HG02798 (cell line): ENCODE measurements at regions not wholly inside any gene's neighbourhood (a gene's known extent, or its start where the extent isn't known, plus 50 kb on each side); places are given as distances from the start of the nearest gene placed in this dataset.
"Not testable (repeated sequence)": the region's sequence is repeated elsewhere in the genome, so short reads cannot be mapped to it uniquely, and the experiment has no call there.

Experiments used
- ATAC-seq: cut with Tn5 transposase; IDR thresholded peaks from one replicate; pipeline ENCODE4 v1.9.1; 2021; ENCODE audit warnings: mild to moderate bottlenecking; ENCODE audit not compliant: unreplicated experiment, poor library complexity

DNA sequence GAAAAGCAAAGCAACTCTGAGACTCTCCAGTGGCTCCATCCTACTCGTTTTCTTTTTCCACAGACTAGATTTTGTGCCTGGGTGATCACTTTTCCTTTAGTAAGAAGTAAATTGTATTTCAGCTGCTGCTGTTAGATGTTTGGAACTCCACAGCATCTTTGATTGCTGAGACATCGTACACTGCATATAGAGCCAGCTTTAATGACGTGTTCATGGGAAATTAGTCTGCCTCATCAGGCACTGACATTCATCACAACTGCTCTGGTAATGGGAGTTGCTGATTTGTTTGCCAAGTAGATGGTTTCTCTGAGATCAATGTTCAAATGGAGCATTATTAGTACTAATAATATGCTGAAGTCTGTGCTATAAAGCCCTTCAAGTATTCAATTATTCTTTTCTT lies 573.8 kb upstream of the NR5A2 start:
- no peak for ATAC-seq

DNA sequence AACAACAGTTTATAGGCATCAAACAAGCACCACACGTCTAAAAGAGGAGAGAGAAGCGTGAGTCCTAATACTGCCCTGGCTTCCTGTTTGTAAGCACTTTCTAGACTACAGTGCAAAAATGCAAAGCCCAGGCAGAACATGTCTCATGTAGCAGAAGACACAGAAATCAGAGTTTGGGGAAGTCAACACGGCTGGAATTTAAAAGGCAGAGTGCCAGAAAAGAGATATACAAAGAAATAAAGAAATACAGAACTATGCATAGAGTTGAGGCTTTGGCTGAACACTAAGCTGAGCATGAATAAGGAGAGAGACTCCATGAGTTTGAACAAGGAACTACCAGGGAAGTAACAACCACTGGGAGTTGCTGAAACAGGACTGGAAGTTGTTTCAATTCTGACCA lies 566.6 kb upstream of the NR5A2 start:
- ATAC-seq: no peak

DNA sequence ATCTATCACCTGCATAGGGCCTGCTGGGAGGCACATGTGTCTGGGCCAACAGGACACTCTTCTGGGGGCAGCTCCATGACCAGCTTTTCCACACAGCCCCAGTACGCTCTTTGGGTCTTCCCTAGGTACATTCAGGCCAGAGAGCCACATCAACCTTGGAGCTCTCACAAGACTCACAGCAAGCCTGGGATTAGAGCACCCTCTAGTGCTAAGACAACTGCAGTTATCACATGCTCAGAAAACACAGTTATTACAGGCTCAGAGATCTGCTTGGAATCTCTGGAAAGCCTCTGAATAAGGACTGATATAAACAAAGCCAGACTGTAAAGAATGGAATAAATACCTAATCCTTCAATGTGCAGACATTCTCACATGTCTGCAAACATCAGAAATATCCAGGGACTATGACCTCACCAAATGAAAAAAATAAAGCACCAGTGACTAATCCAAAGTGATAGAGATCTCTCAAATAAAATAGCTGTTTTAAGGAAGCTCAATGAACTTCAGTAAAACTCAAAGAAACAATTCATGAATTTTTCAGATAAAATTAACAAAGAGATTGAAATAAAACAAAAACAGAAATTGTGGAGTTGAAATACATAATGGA lies 563.9 kb upstream of the NR5A2 start:
- peak; percentile 85 for ATAC-seq

DNA sequence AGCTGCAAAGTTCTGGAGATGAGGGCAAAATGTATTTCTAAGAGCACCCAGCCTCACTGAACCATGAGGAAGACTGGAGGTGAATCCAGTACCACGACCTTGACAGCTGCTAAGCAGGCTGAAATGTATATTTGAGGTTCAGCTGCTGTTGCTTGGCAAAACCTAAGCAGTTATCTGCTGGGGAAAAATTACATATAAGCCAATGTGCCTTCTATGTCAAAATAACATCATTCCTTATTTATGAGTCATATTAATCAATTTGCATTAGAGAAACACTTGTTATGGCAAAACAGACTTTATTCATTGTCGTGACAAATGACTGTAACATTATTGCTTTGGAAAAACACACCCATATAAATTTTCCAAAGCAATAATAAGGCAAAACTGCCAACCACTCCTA lies 560.5 kb upstream of the NR5A2 start:
- ATAC-seq: no peak

DNA sequence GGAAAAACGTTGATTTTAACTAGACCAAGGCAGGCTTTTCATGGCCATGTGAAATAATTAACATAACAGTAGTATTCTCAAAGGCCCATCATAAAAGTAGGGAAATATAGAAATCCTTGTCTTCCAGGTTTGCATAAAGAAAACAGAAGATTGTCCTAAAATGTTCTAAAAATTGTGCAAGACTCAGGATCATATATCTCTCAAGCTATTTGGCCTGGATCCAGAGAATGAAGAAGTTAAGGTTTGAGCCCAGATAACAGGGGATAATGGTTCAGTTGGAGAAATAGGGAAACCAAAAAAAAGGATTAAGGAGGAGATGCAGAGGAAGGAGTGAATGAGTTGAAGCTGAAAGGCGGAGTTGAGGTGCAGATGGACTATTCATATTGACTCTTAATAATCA lies 555.5 kb upstream of the NR5A2 start:
- ATAC-seq: no peak

DNA sequence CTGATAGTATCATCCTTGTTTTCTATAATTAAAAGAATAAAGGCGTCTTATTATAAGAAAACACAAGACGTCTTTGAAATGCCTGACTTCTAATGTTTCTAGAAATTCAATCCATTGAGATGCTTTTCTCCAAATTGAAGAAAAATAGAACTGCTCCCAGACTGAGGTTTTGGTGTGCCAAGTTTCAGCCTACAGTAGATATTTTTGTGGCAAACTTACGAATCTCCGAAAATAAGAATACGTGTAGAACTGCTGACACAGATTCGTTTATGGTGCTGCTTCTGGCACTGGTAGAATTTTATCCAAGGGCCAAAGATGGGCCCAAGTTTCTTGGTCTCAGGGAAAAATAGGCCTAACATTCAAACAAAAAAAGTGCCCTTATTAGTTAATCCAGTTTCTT lies 554.5 kb upstream of the NR5A2 start:
- ATAC-seq: no peak

DNA sequence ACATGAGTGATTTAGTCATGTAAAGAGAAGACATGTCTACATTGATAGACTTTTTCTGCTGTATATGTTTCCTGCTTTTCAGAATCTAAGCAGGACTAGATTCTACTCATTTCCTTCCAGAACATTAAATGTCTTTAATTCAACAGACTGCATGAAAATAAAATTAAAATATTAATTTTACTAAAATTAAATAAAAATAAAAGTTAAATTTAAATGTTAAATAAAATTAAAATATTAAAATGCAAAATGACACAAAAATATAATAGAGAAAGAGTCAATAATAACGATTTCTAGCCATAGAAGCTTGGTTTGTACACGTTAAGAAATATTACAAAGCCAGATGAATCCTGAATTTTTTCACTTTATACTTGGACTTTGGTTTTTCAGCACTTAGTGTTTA lies 552.8 kb upstream of the NR5A2 start:
- ATAC-seq: no peak

DNA sequence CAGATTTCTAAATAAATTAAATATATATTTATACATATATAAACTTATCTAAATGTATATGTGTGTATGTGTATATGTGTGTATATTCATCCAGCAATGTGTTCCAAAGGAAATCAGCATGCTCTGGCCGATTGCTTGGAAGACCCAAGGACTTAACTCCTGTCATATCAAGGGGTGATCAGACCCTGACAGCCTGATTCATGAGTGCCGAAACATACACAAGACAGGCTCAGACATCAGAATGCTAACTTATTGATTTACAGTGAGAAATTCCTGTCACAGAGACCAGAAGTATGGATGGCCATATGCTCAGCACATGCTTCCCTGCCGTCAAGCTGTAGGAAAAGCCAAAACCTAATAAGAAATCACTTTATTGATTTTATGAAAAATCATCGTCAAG lies 545.1 kb upstream of the NR5A2 start:
- no peak for ATAC-seq

DNA sequence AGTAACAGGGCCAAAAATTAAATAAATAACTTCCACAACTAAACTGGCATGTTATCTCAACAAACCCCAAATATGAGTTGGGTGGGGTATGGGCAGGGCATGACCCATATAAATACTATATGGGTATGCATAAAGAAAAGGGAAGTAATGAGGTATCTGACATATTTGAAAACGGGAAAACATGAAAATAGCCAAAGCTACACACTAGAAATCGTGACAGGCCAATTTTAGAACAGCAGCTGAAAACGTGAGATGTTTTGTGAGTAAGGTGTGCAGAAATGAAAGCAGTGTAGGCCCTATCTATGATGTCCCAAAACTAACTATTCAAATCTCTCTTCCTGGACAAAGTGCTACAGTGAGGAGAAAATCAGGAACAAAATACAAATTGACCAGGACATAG lies 537.9 kb upstream of the NR5A2 start:
- ATAC-seq: no peak

DNA sequence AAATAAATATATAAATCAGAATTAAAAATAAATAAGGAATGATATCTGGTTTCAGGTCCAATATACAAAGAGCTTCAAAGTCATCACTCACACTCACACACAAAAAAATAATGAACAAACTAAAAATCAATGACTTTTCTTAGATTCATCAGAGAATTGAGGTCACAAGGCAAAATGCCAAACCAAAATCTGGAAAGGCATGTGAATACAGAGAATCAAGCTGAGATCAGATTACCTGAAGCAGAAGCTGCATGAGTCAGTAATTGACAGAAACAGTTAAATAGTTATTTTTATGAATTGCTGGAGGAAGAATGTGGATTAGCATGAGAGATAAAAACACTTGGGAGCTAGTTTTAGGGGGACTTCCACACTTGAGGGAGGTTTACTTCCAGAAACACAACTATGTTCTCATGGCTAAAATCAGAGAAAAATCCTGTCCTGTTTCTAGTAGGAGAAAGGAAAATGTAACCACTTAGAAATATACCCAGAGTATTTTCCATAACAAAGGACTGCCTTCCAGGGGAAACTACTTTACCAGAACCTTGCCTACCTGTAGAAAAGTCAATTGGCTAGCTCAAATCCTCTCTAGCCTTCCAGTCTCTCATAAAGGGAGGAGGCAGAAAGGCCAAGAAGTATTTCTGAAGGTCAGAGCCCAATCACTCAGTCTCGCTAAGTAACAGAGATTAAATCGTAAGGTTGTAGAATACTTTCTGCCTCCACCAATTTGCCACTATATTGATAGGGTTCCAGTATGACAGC lies 536.6 kb upstream of the NR5A2 start:
- no peak for ATAC-seq

DNA sequence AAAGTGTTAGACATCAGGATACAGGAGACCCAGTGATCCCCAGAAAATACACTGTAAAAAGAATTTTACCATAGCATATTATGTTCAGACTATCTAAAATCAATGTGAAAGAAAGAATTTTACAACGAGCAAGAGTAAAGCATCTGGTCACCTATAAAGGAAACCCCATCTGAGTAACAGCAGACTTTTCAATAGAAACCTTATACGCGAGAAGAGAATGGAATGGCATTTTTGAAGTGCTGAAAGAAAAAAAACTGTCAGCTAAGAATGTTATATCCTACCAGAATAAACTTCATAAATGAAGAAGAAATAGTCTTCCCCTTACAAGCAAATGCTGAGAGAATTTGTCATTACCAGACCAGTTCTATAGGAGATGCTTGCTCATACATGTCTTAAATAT lies 532.1 kb upstream of the NR5A2 start:
- no peak for ATAC-seq

DNA sequence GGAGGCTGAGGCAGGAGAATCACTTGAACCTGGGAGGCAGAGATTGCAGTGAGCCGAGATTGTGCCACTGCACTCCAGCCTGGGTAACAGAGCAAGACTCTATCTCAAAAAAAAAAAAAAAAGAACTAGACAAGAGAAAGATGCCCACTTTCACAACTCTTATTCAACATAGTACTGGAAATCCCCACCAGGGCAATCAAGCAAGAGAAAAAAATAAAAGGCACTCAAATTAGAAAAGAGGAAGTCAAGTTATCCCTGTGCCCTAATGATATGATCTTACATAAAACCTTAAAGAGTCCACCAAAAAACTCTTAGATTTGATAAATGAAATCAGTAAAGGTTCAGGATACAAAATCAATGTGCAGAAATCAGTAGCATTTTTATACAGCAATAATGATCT lies 528.7 kb upstream of the NR5A2 start:
- peak; percentile 35 for ATAC-seq

DNA sequence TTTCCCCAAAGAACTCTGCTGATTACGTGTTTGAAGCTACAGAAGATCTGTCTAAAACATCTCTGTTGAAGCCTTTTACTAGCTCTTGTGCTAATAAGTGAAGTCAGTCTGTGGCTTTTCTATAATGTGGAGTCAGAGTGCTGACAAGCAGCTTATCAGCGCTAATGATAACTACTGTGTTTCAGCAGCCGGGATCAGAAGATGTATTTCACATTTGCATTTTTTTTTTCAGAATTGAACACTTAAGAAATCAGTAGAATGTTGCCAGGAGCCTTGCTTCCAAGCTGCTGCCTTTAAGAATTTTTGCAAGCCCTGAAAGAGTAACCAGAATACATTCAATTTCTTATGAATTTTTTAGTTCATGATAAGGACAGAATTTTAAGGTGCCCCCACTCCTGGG lies 519.4 kb upstream of the NR5A2 start:
- ATAC-seq: no peak

DNA sequence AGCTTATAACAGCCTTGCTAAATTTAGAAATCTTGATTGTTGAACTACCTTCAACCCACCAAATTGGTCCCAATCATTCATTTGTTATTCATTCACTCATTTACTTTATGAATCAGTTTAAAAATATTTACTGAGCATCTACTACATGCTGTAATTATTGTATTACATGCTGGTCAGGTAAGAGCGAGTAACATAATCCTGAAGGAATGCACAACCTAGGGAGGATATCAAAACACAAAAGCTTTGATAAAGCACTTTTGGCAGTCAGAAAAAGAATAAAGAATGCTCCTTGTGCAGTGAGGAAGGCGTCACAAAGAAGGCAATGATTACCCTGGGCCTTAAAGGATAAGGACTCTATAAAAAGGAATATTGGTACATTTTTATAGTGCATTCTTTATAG lies 518.9 kb upstream of the NR5A2 start:
- no peak for ATAC-seq

DNA sequence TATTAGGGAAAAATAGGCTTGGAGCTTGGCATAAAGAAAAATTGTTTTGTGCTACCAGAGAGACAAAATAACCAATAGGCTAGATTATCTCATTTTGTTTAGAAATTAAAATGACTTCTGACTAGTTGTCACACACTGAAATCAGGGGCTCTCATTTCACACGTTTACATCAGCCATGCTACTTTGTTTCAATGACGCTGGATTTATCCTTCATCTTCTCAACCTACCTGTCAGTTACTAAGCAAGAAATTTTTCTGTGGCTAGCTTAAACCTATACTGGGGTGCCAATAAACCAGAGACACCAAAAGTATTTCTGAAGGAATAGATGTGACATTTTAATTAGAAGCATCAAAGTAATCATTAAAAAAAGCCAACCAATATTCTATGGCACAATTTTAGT lies 518.1 kb upstream of the NR5A2 start:
- no peak for ATAC-seq

DNA sequence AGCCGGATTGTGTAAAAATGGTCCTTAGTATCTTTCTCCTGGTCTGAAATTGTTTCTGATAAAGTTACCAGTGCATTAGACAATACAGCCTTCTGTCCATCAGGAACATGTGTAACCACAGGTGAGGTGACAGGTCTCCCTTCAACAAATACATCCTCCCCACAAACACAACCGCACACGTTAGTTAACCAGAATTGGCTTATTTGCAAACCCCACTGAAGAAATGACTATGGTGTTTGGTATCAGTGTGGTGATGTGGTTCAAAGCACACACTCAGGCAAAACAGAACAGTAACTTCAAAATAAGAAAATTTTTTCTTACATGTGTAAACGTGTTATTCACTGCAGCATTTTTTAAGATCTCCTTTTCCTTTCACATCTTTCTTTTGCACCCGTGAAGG lies 517.2 kb upstream of the NR5A2 start:
- ATAC-seq: peak; percentile 64

DNA sequence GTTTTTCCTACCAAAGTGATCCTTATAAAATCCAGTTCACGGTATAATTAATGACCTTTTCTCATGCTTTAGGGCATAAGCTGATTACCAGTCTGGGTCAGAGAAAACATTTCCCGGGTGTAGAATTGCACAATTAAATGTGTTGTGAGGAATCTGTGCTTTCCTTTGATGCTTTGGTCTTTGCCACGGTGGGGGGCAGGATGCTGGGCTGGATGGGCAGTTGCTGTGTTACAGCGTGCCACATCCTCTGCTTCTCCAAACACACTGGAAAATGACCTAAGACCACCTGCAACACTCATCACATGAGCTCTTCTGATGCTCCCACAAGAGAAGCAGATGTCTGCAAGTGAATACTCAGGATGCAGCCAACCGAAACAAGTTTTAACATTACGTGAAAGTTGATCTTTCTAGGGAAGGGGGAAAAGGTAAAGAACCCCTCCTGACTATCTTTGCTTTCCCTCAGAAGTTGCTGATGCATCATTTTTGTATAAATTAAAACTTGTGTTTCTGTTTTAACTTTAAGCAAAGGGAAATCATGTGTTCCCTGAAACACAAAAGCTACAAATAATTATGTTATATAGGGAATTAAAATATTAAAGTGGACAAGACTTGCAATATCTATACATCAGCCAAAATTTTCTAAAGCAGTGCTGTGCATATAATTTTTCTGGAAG lies 515.3 kb upstream of the NR5A2 start:
- no peak for ATAC-seq

DNA sequence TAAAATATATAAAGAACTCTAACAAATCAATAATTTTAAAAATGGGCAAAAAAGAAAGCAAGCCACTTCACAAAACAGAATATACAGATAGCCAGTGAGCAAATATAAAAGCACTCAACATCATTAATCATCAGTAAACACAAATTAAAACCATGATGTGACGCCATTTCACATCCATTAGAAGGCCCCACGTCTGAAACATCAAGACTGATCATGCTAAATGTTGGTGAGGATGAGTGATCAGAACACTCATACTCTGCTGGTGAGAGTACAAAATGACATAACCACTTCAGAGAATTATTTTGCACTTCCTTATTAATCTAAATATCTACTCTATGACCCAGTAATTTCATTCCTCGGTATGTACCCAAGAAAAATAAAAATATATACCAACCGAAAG lies 512.2 kb upstream of the NR5A2 start:
- no peak for ATAC-seq

DNA sequence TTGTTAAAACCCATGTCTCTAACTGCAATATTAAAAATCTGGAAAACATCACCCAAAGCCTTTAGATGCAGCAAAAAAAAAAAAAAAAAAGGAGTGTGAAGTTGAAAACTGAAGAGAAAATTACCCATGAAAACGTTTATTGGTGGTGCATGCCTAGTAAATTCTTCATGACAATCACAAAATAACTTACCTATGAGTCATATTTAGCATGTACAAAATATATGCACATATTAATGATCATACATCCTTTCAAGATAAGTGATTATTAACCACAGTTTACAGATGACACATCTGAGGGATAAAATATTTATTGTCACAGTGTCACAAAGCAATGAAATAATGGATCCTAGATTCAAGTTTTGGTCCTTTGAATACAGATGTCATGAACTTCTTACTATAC lies 505.2 kb upstream of the NR5A2 start:
- no peak for ATAC-seq

DNA sequence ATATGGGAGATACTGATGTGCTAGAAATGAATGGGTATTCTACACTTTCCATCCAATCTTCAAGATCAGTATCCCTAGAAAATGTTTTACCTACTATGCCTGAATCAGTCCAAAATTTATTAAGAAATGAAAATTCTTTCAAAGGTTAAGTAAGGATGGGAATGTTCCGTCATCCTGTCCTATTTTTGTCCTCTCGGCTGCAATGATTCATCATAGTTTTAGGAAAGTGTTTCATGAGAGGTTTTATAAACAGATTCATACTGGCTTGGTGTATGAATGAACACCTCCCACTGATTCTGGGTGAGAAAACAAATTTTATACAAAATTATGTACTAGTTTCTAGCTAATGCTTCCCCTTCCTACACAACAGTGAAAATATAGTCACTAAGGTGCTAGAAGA lies 504.6 kb upstream of the NR5A2 start:
- ATAC-seq: no peak

DNA sequence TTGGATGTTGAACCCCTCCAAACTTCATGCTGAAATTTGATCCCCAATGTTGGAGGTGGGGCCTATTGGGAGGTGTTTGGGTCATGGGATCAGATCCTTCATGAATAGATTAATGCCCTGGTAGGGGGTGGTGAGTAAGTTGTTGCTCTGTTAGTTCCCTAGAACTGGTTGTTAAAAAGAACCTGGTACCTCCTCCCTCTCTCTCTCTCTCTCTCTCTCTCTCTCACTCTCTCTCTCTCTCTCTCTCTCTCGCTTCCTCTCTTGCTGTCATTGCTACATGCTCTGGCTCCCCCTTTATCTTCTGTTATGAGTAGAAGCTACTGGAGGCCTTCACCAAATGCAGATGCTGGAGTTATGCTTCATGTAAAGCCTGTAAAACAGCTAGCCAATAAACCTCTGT lies 498.2 kb upstream of the NR5A2 start:
- ATAC-seq: no peak

DNA sequence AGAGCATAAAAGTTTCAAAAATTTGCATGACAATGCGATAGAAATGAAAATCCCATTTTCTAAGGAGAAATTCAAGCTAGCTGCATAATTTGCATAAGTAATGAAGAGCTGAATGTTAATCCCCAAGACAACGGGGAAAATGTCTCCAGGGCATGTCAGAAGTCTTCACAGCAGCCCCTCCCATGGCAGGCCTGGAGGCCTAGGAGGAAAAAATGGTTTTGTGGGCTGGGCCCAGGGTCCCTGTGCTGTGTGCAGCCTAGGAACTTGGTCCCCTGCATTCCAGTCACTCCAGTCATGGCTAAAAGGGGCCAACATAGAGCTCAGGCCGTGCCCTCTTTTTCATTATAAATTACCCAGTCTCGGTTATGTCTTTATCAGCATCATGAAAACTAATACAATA lies 494.1 kb upstream of the NR5A2 start:
- not testable (repeated sequence) for ATAC-seq
